HG02852 (cell line): ENCODE measurements at regions not wholly inside any gene's neighbourhood (a gene's known extent, or its start where the extent isn't known, plus 50 kb on each side); places are given as distances from the start of the nearest gene placed in this dataset.
"Not testable (repeated sequence)": the region's sequence is repeated elsewhere in the genome, so short reads cannot be mapped to it uniquely, and the experiment has no call there.

Source experiments
- ATAC-seq: cut with Tn5 transposase; IDR thresholded peaks from one replicate; pipeline ENCODE4 v1.9.1; 2021; ENCODE audit warnings: mild to moderate bottlenecking, moderate library complexity; ENCODE audit not compliant: unreplicated experiment

DNA sequence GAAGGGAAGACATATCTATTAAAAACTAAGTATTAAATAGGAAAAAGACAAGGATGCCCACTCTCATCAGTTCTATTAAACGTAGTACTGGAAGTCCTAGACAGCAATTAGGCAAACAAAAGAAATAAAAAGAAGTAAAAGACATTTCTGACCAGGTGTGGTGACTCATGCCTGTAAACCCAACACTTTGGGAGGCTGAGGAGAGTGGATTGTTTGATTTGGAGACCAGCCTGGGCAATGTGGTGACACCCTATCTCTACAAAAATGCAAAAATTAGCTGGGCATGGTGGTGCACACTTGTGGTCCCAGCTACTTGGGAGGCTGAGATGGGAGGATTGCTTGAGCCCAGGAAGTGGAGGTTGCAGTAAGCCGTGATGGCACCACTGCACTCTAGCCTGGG, 1071.8 kb downstream of the FAT4 start:
- no peak for ATAC-seq

DNA sequence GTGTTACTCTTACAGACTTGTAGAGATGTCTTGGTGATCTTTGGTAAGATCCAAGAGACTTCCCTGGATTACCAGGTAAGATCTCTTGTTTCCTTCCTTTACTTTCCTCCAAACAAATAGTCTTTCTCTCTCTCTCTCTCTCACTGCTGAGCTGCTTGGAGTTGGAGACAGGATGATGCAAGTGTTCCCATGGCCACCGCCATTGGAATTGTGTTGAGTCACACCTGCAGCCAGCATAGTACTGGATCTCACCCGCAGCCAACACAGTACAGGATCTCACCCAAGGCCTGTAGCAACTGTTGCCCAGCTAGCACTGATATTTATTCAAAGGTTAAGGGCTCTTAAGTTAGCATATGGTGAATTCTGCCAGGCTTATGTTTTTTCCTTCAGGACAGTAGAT, 1080.9 kb downstream of the FAT4 start:
- ATAC-seq, result no peak

DNA sequence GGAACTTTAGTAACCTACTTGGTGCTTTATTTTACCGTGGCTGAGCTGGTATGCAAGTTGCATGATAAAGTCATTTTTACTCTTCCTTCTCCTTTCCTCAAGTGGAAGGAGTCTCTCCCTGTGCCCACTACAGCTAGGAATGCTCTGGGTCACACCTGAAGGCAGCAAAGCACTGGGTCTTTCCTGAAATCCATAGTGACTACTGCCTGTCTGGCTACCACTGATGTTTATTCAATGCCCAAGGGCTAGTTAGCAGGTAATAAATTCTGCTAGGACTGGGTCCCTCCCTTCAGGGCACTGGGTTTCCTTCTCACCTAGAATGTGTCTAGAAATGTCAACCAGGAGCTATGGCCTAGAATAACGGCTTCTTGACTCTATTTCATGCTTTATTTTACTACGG, 1081.4 kb downstream of the FAT4 start:
- no peak for ATAC-seq

DNA sequence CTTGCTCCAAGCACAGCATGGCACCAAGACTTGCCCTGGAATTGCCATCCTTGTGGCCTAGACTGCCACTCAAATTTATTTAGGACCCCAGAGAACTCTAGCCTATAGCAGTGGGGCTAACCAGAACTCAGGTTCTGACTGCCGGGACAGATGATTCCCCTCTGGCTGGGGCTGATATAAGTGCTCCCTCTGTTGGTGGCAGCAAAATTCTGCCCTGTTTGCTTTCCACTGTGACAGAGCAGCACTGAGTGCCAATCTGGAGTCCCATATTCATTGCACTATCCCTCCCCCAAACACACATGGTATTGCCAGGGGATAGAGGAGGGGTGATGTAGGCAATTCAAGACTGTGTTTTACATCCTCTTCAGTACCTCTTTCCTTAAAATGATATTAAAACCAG, 1081.9 kb downstream of the FAT4 start:
- ATAC-seq, result no peak

DNA sequence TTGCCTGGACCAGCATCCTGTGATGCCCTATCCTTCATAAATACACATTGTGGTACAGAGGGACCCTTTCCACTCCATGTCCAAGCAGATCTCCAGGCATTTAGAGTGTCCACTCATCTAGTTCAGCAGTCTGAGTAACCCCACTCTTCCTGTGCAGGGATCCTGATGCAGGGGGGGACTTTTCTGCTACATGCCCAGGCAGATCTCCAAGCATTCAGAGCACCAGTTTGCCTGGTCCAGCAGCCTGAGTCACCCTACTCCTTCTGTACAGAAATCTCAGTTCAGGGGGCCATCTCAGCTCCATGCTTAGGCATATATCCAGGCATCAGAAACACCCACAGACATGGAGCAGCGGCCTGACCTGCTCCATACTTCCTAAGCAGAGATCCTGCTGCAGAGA, 1089.8 kb downstream of the FAT4 start:
- ATAC-seq, result no peak

DNA sequence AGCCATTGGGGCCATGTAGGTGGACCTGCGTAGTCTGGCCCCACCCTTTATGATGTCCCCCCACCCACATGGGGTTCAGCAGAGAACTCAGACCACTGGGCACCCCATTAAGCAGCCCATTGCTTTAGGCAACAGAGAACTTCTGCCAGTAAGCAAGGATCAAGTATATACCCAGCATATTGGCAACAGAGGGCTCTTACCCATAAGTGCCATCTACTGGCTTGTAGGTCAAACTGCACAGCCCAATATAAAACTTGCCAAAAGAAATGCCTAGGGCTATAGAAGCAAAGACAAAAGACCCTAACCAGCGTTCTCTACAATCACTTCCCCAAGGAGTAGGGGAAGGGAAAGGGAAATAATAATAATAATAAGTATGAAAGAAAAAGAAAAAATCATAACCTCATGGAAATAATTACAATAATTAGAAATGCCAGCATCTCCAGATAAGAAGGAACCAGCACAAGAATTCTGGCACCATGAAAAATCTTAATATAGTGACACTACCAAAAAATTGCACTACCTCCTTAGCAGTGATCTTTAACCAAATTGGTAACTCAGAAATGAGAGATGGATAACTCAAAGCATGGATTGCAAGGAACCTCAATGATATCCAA, 1090.7 kb downstream of the FAT4 start:
- peak; percentile 53 for ATAC-seq

DNA sequence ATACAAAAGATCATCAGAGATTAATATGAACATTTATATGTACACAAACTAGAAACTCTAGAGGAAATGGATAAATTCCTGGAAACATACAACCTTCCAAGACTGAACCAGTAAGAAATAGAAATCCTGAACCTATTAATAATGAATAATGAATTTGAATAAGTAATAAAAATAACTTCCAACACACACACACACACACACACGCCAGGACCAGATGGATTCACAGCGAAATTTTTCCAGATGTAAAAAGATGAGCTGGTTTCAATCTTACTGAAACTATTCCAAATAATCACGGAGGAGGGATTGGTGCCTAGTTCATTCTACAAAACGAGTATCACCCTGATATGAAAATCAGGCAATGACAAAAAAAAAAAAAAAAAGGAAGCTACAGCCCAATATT, 1095.0 kb downstream of the FAT4 start:
- ATAC-seq, result no peak

DNA sequence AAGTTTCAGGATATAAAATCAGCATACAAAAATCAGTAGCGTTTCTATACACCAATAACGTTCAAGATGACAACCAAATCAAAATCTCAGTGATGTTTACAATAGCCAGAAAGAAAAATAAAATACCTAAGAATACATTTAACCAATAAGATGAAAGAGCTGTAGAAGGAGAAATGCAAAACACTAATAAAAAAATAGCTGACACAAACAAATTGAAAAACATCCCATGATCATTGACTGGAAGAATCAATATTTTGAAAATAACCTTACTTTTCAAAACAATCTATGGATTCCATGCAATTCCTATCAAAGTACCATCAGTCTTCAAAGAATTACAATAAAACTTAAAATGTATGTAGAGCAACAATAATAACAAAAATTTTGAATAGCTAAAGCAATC, 1096.3 kb downstream of the FAT4 start:
- no peak for ATAC-seq

DNA sequence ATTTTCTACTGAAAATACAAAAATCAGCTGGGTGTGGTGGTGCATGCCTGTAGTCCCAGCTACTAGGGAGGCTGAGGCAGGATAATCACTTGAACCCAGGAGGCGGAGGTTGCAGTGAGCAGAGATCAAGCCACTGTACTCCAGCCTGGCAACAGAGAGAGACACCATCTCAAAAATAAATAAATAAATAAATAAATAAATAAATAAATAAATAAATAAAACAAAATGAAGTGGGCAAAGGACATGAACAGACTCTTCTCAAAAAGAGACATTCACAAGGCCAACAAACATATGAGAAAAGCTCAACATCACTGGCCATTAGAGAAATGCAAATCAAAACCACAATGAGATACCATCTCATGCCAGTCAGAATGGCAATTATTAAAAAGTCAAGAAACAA, 1097.6 kb downstream of the FAT4 start:
- not testable (repeated sequence) for ATAC-seq

DNA sequence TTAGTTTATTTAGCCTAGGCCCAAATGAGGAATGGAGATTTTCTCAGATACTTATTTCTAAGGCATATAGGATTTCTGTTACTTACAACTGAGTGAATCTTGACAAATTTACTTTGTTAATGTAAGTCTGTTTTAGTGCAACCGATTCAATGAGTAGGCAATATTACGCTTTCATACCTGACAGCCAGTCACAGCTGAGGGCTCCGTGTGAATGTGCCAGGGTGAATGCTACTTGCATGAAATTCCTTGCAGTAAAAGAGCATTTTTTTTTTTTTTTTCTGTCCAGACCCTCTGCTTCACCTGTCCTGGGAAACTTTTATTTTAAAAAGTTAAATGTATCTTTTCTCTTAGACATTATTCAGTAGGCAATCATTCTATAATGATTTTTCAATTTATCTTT, 1100.0 kb downstream of the FAT4 start:
- ATAC-seq, result no peak

DNA sequence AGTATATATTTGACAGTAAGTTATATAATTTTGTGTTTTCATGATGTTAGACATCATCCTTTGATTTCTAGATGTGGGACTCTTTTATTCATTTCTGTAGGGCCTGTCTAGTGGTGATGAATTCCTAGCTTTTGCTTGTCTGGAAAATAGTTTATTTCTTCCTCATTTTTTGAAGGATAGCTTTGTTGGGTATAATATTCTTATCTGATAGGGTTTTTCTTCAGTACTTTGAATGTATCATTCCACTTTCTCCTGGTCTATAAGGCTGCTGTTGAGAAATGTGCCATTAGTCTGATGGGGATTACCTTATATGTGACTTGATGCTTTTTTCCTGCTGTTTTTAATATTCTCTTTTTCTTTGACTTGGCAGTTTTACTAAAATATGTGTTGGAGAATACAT, 1104.5 kb downstream of the FAT4 start:
- ATAC-seq, result no peak

DNA sequence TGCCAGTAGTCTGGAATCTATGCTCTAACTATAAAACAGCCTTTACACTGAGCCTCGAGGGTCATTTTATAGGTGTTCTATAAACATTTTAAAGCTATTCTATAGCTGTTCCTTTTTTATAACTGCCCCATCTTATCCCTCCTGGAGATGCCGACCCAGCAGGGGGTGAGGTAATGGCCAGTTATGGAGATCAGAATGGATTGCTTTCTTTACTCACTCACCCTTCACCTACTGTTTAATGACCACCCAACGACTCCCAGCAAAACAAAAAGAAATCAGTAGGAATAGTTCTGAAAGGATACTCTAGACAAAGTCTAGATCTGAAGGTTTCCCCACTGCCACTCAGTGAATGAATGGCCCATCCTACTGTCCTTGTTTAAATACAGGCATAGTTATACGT, 1113.1 kb downstream of the FAT4 start:
- ATAC-seq, result no peak

DNA sequence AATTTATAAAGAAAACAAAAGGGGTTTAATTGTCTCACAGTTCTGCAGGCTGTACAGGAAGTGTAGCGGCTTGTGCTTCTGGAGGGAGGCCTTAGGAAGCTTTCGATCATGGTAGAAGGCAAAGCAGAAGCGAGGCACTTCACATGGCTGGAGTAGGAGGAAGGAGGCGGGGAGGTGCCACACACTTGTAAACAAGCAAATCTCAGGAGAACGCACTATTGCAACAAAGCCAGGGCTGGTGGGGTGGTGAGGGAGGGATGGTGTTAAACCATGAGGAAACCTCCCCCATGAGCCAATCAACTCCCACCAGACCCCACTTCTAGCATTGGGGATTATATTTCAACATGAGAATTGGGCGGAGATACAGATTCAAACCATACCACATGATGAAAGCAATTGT, 1116.3 kb downstream of the FAT4 start:
- no peak for ATAC-seq

DNA sequence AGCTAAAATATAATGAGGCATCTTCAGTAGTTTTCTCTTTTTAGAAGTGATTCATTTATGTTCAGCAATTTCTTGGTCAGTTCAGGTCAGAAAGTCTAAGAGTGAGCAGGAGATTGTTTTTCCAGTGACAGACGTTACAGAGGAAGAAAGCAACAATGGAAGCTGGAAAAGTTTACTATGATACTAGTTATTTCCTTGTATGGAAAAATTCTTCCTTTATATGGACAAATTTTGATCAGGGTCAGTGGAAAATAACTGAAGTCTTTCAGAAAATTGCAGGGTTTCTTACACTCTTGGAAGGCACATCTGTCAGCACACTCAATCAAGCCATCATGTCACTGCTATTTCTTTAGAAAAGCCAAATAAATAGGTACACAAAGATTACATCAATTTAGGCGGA, 1120.7 kb downstream of the FAT4 start:
- no peak for ATAC-seq

DNA sequence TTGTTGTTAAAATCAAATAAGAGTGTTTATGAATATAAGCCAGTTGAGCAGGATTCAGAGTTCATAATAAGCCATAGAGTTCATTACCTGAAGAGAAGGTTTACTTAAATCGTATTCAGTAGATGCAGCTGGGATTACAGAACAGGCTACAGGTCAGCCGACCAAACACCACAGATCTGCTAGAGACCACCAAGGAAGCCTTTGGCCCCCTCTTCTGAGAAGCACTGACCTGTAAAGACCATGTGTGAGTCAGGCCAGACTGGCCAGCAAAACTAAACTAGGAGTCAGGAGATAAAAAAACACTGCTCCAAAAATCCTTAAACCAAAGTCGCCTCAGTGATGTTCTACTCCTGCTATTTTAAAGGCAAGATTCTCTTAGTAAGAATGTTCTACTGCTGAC, 1125.5 kb downstream of the FAT4 start:
- ATAC-seq, result no peak

DNA sequence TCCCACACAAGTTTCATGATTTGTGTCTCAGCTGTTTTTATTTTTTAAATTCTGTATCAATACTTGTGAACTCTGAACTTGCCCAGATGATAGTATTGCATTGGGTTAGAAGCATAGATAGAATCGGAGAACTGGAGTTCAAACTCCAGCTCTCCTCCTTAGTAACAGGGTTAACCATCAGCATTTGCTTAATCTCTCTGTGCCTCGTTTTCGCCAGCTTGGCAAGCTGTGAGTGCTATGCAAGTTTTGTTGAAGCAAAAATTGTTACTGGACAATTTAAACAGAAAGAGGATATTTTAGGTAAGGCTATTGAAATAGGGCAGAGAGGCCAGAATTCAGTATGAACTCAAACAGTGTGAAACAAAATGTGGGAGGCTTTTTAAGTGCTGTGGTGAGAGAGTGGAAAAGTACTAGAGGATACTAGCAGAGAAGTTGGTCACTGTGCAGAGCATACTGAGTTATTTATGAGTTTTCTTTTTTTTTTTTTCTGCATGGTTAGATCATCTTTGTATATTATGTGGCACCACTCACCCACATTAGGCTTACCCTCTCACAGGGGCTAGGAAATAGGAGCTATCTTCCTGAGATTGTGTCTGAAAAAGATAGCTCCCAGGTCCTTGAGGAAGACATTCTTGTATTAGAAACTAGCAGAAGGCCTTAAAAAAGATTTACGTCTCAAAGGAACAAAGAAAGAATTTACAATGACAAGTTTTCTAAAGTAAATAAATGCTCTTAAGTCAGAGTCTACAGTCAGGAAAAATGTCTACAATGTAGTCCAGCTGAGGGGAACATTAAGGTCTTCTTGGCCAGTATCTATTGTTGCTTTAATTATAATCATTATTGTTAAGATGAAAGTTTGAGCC, 1126.6 kb downstream of the FAT4 start:
- ATAC-seq, result no peak

DNA sequence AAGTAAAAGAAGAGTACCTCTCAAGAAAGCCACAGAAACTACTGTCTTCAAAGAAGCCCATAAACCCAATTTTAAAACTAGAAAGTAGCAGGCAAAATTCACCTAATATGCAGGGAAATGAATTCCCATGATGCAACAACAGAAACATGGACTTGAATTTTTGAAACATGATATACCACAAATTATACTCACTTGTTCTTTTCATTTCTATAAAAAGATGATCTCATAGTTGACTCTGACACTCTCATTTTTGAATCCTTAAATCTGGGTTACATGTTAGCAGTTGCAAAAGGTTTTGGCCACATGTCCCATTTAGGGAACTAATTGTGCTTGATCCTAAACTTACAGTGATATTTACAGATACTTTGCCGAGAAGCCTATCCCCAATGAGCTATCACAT, 1130.8 kb downstream of the FAT4 start:
- no peak for ATAC-seq

DNA sequence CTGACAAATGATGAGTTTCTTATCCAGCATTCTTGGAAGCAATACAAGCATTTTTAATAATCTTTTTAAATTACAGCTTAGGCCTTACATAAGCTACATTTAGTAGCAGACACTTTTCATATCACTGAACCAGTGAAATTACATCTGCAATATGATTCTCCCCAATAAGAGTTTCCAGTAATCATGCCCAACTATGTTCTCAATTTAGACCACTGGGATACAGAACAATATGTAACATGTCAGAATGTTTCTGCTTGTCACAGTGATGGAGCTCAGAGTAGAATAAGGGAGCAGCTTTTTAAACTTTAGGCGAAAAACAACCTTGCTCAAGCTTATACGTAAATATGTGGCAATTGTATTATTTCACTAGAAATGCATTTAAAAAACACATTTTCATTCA, 1132.2 kb downstream of the FAT4 start:
- no peak for ATAC-seq

DNA sequence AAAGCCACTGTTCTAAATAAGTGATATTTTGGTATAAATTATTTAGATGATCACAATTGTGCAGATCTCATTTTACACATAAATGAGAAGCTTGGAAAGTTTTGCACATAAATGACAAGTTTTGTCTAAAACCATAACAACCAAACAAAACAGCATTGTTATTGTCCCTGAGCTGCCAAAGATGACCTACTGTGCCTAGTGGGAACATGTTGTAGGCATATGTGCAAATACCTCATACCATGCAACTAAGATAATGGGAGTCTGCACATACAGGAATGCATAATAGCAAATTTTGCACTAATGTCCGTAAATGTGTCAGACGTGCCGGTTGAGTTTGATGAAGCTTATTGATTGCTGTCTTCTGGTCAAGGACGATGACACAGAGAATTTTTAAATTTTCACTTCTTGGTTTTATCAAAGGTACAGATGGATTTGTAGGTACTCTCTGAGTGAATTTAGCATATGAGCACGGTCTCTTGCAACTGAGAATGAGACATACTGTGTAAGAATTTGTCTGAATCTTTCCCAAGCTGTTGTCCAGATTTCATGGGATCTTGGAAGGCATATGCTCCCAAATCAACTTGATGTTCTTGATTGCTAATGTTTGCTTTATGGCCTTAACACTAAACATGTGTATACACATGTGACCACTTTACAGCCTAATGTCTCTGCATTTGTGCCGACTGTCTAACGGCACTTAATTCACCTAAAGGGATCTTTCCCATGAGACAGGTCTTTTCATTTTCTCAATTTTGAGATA, 1133.5 kb downstream of the FAT4 start:
- ATAC-seq, result no peak

DNA sequence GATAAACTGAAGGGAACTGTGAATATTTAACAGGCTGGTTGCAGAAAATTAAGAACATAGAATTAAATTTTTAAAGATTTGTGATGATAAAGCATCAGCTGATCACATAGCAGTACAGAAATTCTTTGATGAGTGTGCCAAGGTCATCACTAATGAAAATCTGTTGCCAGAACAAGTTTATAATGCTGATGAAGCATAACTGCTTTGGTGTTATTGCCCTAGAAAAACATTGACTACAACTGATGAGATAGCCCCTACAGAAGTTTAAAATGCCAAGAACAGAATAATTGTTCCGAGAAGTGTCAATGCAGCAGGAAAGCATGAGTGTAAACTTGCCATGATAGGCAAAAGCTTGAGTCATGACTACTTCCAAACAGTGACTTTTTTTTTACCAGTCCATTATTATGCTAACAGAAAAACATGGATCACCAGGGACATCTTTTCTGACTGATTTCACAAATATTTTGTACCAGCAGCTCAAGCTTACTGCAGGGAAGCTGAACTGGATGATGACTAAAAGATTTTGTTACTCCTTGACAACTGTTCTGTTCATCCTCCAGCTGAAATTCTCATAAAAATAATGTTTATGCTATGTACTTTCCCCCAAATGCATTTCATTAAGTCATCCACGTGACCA, 1136.6 kb downstream of the FAT4 start:
- no peak for ATAC-seq

DNA sequence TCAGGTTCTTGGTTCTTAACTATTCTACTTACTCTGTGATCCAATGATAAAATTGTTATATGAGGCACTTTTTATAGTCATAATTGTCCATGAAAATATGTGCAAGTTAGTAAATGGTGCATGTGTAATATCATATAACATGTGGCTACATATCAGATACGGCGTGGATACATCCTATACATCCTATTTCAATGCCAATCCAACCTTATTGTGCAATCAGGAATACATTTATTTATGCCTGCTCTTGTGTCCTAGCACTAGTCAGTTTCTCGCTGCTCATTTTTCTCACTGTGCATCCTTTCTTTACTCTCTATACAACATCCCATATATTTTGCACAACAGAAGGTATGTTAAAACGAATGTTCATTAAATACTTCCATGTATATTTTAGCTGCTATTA, 1141.1 kb downstream of the FAT4 start:
- ATAC-seq, result no peak

DNA sequence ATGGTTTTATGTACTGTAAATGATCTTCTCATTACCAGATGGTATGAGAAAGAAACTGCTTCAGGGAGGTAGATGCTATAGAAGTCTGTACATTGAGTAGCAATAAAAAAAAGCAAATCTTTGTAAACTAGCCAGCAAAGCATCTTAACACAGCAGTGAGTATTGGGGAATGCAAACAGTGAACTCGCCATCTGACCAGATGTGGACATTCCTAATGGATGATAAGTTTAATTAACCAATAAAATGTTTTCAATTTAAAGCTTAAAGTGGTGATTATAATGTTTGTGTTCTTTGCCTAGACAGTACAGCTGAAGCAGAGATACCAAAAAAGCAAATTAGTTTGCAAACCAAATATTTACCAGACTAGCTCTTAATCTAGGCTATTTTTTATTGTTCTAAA, 1144.2 kb downstream of the FAT4 start:
- ATAC-seq, result no peak
